Left lung (tissue), 4 donors: ENCODE measurements at regions not wholly inside any gene's neighbourhood (a gene's known extent, or its start where the extent isn't known, plus 50 kb on each side); places are given as distances from the start of the nearest gene placed in this dataset.

ENCODE experiments used
- ATAC-seq: fragments of 200-7000 bp; cut with Tn5 transposase; one replicate; pipeline ENCODE4 v1.9.1; 2020; ENCODE audit warnings: moderate library complexity
- DNase-seq, 4 donors: peaks; one replicate each; pipeline ENCODE4 v3.0.0-alpha.2; 2013 to 2020
- H3K27ac ChIP-seq, 2 donors: fragments of 200-600 bp; sonication (generic) in 1 of 2; one replicate each; pipeline versions ENCODE4 v1.5.0 to v1.8.0; 2020 to 2021
- H3K27me3 ChIP-seq, 2 donors: fragments of 200-600 bp; sonication (generic) in 1 of 2; one replicate each; pipeline versions ENCODE4 v1.5.0 to v1.8.0; 2020 to 2021
- H3K36me3 ChIP-seq, 2 donors: fragments of 200-600 bp; sonication (generic) in 1 of 2; one replicate each; pipeline versions ENCODE4 v1.5.0 to v1.8.0; 2020 to 2021
- H3K4me1 ChIP-seq, 2 donors: fragments of 200-600 bp; one replicate each; pipeline ENCODE4 v1.8.0; 2021
- H3K4me3 ChIP-seq, 2 donors: fragments of 200-600 bp; sonication (generic) in 1 of 2; one replicate each; pipeline versions ENCODE4 v1.5.0 to v1.8.0; 2020 to 2021; ENCODE audit warnings: mild to moderate bottlenecking in 1 of 2
- H3K9me3 ChIP-seq, 2 donors: fragments of 200-600 bp; sonication (generic) in 1 of 2; one replicate each; pipeline versions ENCODE4 v1.5.0 to v1.8.0; 2020 to 2021
- intact Hi-C, 2 donors: fragments of 100-400 bp; cut with DNase I; formaldehyde crosslinking; loops; one replicate each; pipeline versions ENCODE4 v1.11.2 to v1.14.2; 2022
- TF ChIP-seq, protein P1 (sequence below), 2 donors: fragments of 200-600 bp; sonication (generic) in 1 of 2; IDR thresholded peaks; one replicate each; pipeline versions ENCODE4 v1.5.0 to v1.8.0; 2021; ENCODE audit warnings: antibody characterized with exemption in 2 of 2
- donor health status: DM: no; HTN: yes; CAD: no.
- donor health status: DM: no; HTN: no; CAD: no.

DNA sequence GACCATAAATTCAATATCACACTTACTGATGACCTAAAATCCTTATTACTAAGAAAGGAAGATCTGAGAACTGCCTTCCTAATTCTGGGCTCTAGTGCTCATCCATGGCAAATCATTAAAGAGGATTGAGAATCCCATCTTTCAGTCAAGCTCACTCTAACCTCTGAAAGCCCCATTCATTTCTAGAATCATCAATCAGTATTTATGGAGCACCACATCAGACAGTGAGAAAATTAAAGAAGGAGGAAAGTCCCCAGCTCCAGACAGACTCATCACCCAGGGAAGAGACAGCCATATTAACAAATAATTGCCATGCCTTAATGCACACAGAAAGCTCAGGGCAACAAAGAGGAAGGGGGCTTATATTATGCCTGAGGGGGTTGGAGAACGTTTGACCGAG, 256.1 kb upstream of the SOX9 start:
- ATAC-seq = no peak
- TF ChIP-seq, protein P1, sequence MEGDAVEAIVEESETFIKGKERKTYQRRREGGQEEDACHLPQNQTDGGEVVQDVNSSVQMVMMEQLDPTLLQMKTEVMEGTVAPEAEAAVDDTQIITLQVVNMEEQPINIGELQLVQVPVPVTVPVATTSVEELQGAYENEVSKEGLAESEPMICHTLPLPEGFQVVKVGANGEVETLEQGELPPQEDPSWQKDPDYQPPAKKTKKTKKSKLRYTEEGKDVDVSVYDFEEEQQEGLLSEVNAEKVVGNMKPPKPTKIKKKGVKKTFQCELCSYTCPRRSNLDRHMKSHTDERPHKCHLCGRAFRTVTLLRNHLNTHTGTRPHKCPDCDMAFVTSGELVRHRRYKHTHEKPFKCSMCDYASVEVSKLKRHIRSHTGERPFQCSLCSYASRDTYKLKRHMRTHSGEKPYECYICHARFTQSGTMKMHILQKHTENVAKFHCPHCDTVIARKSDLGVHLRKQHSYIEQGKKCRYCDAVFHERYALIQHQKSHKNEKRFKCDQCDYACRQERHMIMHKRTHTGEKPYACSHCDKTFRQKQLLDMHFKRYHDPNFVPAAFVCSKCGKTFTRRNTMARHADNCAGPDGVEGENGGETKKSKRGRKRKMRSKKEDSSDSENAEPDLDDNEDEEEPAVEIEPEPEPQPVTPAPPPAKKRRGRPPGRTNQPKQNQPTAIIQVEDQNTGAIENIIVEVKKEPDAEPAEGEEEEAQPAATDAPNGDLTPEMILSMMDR (IDR thresholded peaks at IDR 0.05) = no peak
- no peaks in the 10 kb centered on the region for H3K9me3 ChIP-seq
- intact Hi-C loops = no loop called here
- no peaks in the 10 kb centered on the region for H3K4me1 ChIP-seq
- no peak for DNase-seq
- no peak overlapping the region for H3K27ac ChIP-seq
- H3K27me3 ChIP-seq = no peaks in the 10 kb centered on the region
- no peak overlapping the region for H3K4me3 ChIP-seq
- no peaks in the 10 kb centered on the region for H3K36me3 ChIP-seq

DNA sequence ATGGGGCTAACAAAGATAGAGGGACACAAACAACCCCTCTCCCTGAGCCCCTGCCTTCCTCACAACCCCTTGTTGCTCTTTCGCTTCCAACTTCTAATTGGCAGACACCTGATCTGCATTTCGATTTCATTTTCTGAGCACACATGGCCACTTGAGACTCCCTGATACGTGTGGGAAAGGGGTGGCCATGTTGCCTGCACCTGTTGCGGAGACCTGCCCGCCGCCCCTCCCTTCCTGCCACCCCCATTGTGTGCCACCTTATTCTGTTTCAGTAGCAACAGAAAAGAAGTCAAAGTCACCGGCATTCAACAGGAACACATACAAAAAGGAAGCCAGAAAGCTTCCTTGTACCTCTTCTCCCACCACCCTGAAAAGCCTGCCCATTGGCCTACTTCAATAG, 254.7 kb upstream of the SOX9 start:
- Histone ChIP-seq H3K4me1 (no peaks in the 10 kb centered on the region), H3K4me3 (no peak overlapping the region), H3K36me3 (no peaks in the 10 kb centered on the region), H3K27ac (no peak overlapping the region), H3K9me3 (no peaks in the 10 kb centered on the region), H3K27me3 (no peaks in the 10 kb centered on the region)
- intact Hi-C loops = no loop called here
- TF ChIP-seq, protein P1 (IDR thresholded peaks at IDR 0.05) = no peak
- no peak for ATAC-seq
- no peak for DNase-seq

DNA sequence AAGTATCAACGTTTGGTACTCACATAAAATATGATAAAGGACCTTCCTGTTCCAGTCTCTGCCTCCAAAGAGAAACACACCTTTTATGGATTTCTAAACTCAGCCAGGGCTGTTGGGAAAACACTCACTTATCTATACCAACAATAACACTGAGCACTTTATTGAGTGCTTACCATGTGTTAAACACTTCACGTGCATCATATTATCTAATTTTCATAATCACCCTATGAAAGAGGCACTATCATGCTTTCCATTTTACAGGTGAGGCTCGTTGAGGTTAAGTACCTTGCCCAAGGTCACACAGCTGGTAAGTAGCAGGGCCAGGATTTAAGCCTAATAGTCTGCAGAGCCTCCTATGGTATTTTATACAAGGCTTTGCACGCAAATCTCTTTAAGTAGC, 251.5 kb upstream of the SOX9 start:
- Histone ChIP-seq H3K27me3 (no peaks in the 10 kb centered on the region), H3K27ac (no peak overlapping the region), H3K36me3 (no peaks in the 10 kb centered on the region), H3K4me3 (no peak overlapping the region), H3K4me1 (no peaks in the 10 kb centered on the region), H3K9me3 (no peaks in the 10 kb centered on the region)
- ATAC-seq (no peak), DNase-seq (no peak)
- TF ChIP-seq, protein P1 (IDR thresholded peaks at IDR 0.05) = no peak
- intact Hi-C loops = no loop called here

DNA sequence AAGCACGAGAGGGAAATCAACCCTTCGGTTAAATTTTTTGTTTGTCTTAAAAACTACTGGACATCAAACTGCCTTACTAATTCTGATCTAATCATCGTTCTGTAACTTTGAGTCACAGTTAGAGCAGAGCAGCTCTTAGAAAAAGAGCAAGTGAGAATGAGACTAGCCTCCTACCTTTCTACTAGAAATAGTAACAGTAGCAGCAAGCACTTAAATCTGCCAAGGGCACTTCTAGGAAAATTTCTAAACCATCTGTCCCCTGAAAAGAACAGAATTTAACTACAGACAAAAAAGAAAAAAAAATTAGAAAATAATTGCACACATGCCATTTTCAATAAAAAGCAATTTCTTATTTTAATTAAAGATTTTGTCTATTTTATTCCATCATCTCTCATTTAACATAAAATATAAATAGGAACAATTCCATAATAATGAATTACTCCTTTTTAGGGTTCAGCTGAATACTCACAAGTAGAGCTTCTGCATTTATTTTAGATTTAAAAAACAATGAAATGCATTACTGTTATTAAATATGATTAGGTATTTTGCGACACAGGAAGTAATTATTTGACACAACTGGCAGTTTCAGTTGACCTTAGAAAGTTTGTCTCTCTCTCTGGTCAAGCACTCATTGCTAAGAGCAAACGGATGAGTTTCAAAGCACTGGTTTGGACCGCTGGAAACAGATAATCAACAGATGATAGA, 250.8 kb upstream of the SOX9 start:
- no peaks in the 10 kb centered on the region for H3K4me1 ChIP-seq
- H3K4me3 ChIP-seq = no peak overlapping the region
- no peaks in the 10 kb centered on the region for H3K27me3 ChIP-seq
- H3K9me3 ChIP-seq = no peaks in the 10 kb centered on the region
- H3K36me3 ChIP-seq = no peaks in the 10 kb centered on the region
- intact Hi-C loops = no loop called here
- TF ChIP-seq, protein P1 (IDR thresholded peaks at IDR 0.05) = no peak
- DNase-seq (no peak), ATAC-seq (no peak)
- no peak overlapping the region for H3K27ac ChIP-seq

DNA sequence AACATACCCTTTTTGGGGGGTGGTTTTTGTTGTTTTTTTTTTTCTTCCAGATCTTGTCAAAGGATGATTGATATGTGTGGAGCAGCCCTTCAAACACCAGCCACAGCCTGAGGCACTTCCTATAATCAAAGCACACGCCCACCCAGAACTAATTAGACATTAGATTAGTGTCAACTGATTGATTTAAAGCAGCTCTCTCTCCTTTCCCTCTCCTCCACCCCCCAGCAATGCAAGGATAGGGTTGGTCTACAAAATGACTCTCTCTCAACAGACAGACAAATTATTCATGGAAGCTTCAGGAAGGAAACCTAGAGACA, 250.3 kb upstream of the SOX9 start:
- intact Hi-C loops = no loop called here
- H3K27me3 ChIP-seq = no peaks in the 10 kb centered on the region
- H3K4me1 ChIP-seq = no peaks in the 10 kb centered on the region
- H3K27ac ChIP-seq = no peak overlapping the region
- DNase-seq (no peak), ATAC-seq (no peak)
- no peaks in the 10 kb centered on the region for H3K36me3 ChIP-seq
- no peaks in the 10 kb centered on the region for H3K9me3 ChIP-seq
- no peak overlapping the region for H3K4me3 ChIP-seq
- TF ChIP-seq, protein P1 (IDR thresholded peaks at IDR 0.05) = no peak
